Medulla oblongata (tissue), 1 donor: ENCODE measurements at regions not wholly inside any gene's neighbourhood (a gene's known extent, or its start where the extent isn't known, plus 50 kb on each side); places are given as distances from the start of the nearest gene placed in this dataset.
"Not testable (repeated sequence)": the region's sequence is repeated elsewhere in the genome, so short reads cannot be mapped to it uniquely, and the experiment has no call there.

ENCODE experiments used
- DNase-seq: peaks from one replicate; pipeline ENCODE4 v3.0.0-alpha.2; 2015; ENCODE audit errors: extremely low spot score

DNA sequence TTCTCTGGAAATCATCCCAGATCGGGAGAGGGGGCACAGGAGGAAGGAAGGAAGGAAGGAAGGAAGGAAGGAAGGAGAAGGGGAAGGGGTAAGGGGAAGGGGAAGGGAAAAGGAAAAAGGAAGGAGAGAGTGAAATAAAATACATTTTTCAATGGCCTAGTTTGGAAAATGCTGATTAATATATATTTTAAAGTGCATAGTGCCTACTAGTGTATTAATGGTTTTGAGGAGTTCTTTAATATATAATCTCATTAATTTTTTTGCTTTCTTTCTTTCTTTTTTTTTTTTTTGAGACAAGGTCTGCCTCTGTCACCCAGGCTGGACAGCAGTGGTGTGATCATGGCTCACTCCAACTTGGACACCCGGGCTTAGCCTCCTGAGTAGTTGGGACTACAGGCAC is 107.8 kb upstream of the FOLH1 start:
- DNase-seq: no peak

DNA sequence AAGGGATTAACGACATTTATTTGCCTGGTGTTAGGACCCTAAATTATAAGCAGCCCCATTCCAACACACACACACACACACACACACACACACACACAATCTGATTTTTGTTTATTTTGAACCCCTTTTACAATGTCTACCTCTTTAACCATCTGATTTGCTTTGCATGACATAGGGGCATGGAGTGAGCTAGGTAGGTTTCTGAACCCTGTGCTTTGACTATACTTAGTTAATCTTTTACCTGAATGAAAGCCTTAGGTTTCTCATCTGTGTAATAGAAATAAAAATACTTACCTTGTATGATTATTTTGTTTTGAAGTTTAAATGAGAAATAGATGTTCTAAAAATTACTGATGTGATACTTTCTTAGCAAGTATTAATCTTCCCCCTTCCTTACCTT is 94.7 kb upstream of the FOLH1 start:
- DNase-seq: no peak

DNA sequence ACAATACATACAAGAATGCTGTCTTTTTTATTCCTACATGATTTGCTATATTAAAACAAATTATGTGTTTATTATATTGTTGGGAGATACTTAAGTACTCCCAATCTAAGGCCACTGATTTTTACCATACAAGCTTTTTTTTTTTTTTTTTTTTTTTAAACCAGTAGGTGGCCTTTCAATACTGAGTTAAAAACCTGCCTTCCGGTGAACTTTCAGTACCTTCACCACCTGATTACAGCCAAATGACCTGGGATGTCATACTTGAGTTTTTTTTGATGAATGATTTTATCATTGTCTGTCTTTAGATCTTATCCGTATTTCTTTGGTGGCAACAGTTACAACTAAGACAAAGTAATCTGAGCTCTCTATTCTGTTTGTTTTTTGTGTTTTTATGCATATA is 94.0 kb upstream of the FOLH1 start:
- no peak for DNase-seq

DNA sequence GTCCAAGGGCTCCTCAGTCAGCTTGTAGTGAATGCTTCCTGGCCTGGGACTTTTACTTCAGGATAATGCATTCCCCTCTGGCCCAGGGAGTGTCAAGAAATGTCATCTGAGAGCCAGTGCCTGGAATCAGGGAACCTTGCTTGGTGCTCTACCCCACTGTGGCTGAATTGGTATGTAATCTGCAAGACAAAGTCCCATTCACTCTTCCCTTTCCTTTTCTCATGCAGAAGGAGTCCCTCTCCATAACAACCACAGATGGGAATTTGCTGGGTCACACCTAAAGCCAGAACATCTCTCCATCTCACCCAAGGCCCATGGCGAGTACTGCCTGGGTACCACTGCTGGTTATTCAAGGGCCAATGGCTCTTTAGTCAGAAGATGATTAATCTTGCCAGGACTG is 89.6 kb upstream of the FOLH1 start:
- not testable (repeated sequence) for DNase-seq

DNA sequence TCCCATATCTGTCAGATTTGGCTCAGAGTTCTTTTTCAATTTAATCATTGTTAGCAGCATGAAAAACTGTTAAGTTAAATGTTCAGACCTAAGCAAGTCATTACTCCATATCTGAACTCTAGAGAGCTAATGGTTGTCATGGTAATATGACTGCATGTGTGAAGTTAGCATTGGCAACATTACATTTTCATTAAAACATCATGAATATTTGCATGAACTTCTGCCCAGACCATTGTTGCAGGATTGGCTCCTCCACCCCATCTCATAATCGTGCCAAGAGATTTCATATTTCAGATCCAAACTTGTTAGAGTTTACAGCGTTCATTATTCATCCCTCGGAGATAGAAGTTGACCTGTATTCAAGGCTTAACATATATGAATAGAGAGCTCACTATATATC is 75.5 kb upstream of the FOLH1 start:
- not testable (repeated sequence) for DNase-seq

DNA sequence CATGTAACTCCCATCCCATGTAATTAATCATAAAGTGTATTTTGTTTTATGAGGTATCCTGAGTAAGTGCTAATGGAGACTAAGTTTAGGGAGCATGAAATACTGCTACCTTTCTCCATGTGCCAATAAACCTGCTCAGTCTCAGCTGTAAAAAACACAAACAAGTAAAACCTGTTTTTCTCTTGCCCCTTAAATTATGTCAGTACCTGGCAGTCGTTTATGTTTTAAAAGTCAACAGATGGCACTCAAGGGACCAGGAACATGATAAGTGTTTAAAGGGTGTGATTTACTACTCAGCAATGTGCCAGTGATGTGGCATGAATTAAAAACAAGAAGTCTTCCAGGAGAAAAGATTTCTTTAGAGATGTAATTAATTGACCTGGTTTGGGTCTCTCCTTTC is 74.9 kb upstream of the FOLH1 start:
- not testable (repeated sequence) for DNase-seq

DNA sequence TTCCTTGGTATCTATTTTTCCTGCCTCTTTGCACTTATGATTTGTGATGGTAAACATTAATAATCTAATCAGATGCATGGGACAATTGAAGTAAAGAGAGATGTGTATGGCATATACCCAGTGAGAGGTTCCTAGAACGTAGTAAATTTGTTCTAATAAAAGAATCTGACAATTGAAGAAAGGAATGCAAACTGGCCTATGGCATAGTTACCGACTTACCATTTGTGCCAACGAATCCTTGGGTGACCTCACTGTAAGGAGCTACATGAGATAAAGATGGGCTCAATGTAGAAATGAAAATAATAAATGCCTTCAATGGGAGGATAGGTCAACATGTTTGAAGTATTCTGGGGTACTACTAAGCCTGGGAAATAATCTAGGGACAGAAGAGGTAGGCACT is 73.7 kb upstream of the FOLH1 start:
- DNase-seq: not testable (repeated sequence)

DNA sequence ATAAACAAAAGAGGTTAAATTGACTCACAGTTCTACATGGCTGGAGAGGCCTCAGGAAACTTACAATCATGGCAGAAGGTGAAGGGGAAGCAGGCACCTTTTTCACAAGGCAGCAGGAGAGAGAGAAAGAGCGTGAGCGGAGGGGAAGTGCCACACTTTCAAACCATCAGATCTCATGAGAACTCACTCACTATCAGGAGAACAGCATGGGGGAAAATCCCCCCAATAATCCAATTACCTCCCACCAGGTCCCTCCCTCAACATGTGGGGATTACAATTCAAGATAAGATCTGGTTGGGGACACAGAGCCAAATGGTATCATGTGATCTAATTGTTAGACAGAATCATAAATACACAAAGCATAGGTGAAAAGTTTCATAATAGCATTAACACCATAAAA is 69.5 kb upstream of the FOLH1 start:
- DNase-seq: not testable (repeated sequence)
